Body of pancreas (tissue), 4 donors: ENCODE measurements at regions not wholly inside any gene's neighbourhood (a gene's known extent, or its start where the extent isn't known, plus 50 kb on each side); places are given as distances from the start of the nearest gene placed in this dataset.

Source experiments
- ATAC-seq: fragments of 150-250 bp; one replicate; pipeline ENCODE4 v1.9.1; 2016
- DNase-seq, 4 donors: peaks; one replicate each; pipeline ENCODE4 v3.0.0-alpha.2; 2019
- H3K27ac ChIP-seq, 4 donors: fragments of 200-600 bp; sonication (generic); 1 replicate in 3 of 4; 2 replicates in 1 of 4; pipeline versions ENCODE4 v1.5.1 to v1.6.1; 2016 to 2019; ENCODE audit warnings: mild to moderate bottlenecking in 1 of 4, mixed read lengths in 1 of 4, moderate library complexity in 1 of 4
- H3K27me3 ChIP-seq, 2 donors: fragments of 200-600 bp; sonication (generic); one replicate each; pipeline ENCODE4 v1.6.0; 2016; ENCODE audit warnings: mild to moderate bottlenecking in 1 of 2
- H3K36me3 ChIP-seq, 2 donors: fragments of 200-600 bp; sonication (generic); replicated peaks in 1 of 2; 2 replicates each; pipeline ENCODE4 v1.5.1; 2016; ENCODE audit warnings: low read depth in 2 of 2; ENCODE audit not compliant: insufficient read depth in 1 of 2
- H3K4me1 ChIP-seq: fragments of 200-600 bp; sonication (generic); one replicate; pipeline ENCODE4 v1.6.0; 2016
- H3K4me3 ChIP-seq, 2 donors: fragments of 200-600 bp; sonication (generic); 1 replicate in 1 of 2; 2 replicates in 1 of 2; pipeline ENCODE4 v1.5.1; 2016 to 2019
- H3K9me3 ChIP-seq, 3 donors: fragments of 200-600 bp; sonication (generic); 1 replicate in 2 of 3; 2 replicates in 1 of 3; pipeline ENCODE4 v1.5.1; 2016
- CTCF ChIP-seq, 7 experiments: fragments of 450-650 bp in 4 of 7; fragments of 200-600 bp in 3 of 7; sonication (generic) in 3 of 7; IDR thresholded peaks; one replicate each; pipeline ENCODE4 v1.5.1; 2016 to 2019; ENCODE audit warnings: antibody characterized with exemption in 7 of 7
- POLR2A ChIP-seq, 3 donors: fragments of 450-650 bp; IDR thresholded peaks; one replicate each; pipeline ENCODE4 v1.6.1; 2016; ENCODE audit warnings: antibody characterized with exemption in 3 of 3, mild to moderate bottlenecking in 2 of 3
- WGBS, 2 donors: methylation state at CpG; one replicate each; pipeline ENCODE4 v1.1.5; 2017; 5-methylcytosine and 5-hydroxymethylcytosine counted together
- intact Hi-C: fragments of 100-400 bp; cut with DNase I; formaldehyde crosslinking; loops from one replicate; pipeline ENCODE4 v1.15.1; 2023

- Histone ChIP-seq H3K27ac (peak overlapping the region in 1 of 4 donors; percentile 17), H3K27me3 (no peaks in the 10 kb centered on the region), H3K36me3 (no peaks in the 10 kb centered on the region), H3K4me3 (no peak overlapping the region), H3K9me3 (no peaks in the 10 kb centered on the region), H3K4me1 (peaks cover 6% of the 10 kb centered on the region)
- DNase-seq (no peak), ATAC-seq (no peak)
- intact Hi-C loops: no loop called here
- WGBS, 2 donors: 26 to 48% methylated on average over 2 of the region's 2 CpGs
- TF ChIP-seq POLR2A (IDR thresholded peaks at IDR 0.05) (no peak), CTCF (IDR thresholded peaks at IDR 0.05) (no peak)
Measured at GRCh38 chr1:116841569-116842344, 68.0 kb upstream of the PTGFRN start.

- Histone ChIP-seq H3K9me3 (no peaks in the 10 kb centered on the region), H3K27ac (no peak overlapping the region), H3K27me3 (no peaks in the 10 kb centered on the region), H3K36me3 (no peaks in the 10 kb centered on the region), H3K4me1 (peaks cover 6% of the 10 kb centered on the region), H3K4me3 (no peak overlapping the region)
- ATAC-seq (peak; percentile 45), DNase-seq (peak in 3 of 4 donors; percentile 21 to 37 (median 24))
- intact Hi-C loops: no loop called here
- peak in 5 of 7 experiments; percentile 8 to 51 (median 33) for TF ChIP-seq CTCF (IDR thresholded peaks at IDR 0.05)
- TF ChIP-seq POLR2A (IDR thresholded peaks at IDR 0.05): no peak
- WGBS, 2 donors: 66 to 80% methylated on average over 4 of the region's 4 CpGs
Measured at GRCh38 chr1:116842654-116843053, 67.1 kb upstream of the PTGFRN start.

- TF ChIP-seq POLR2A (IDR thresholded peaks at IDR 0.05) (no peak), CTCF (IDR thresholded peaks at IDR 0.05) (no peak)
- Histone ChIP-seq H3K27me3 (no peaks in the 10 kb centered on the region), H3K36me3 (no peaks in the 10 kb centered on the region), H3K4me1 (peaks cover 6% of the 10 kb centered on the region), H3K4me3 (no peak overlapping the region), H3K27ac (no peak overlapping the region), H3K9me3 (no peaks in the 10 kb centered on the region)
- no peak for ATAC-seq
- intact Hi-C loops: no loop called here
- 98 to 100% methylated on average over 1 of the region's 1 CpG for WGBS, 2 donors
- no peak for DNase-seq
Measured at GRCh38 chr1:116844775-116845174, 64.9 kb upstream of the PTGFRN start.

GRCh38 chr1:116847190-116847589 lies 62.5 kb upstream of the PTGFRN start:
- H3K9me3 ChIP-seq: no peaks in the 10 kb centered on the region
- H3K36me3 ChIP-seq: no peaks in the 10 kb centered on the region
- ATAC-seq (no peak), DNase-seq (no peak)
- WGBS, 2 donors: 79 to 86% methylated on average over 2 of the region's 2 CpGs
- intact Hi-C loops: no loop called here
- no peak overlapping the region for H3K27ac ChIP-seq
- H3K4me3 ChIP-seq: no peak overlapping the region
- no peak for TF ChIP-seq CTCF (IDR thresholded peaks at IDR 0.05)
- no peak for TF ChIP-seq POLR2A (IDR thresholded peaks at IDR 0.05)
- no peaks in the 10 kb centered on the region for H3K4me1 ChIP-seq
- H3K27me3 ChIP-seq: no peaks in the 10 kb centered on the region
